OCI-LY7 (cell line): ENCODE measurements at regions not wholly inside any gene's neighbourhood (a gene's known extent, or its start where the extent isn't known, plus 50 kb on each side); places are given as distances from the start of the nearest gene placed in this dataset.

Source experiments
- BruUV-seq: library from RNA; stranded (reverse); fragments of 400-500 nt; replicated peaks from 2 replicates; lab custom pipeline; 2021; lab: Mats Ljungman, UMichigan
- CTCF ChIA-PET: fragments of 300-600 bp; sonication (Branson Sonifier 250); formaldehyde crosslinking; loops from one replicate; lab custom pipeline; 2022; ENCODE audit warnings: antibody characterized with exemption; ENCODE audit not compliant: unreplicated experiment; lab: Charles Lee
- POLR2A ChIA-PET: fragments of 300-600 bp; sonication (Branson Sonifier 250); formaldehyde crosslinking; loops from one replicate; lab custom pipeline; 2022; ENCODE audit warnings: antibody characterized with exemption; lab: Charles Lee
- DNase-seq: peaks from one replicate; pipeline ENCODE4 v3.0.0-alpha.2; 2015; ENCODE audit warnings: low spot score
- H2AFZ ChIP-seq: fragments of 200-600 bp; sonication (generic), shearing (Covaris generic); 2 replicates; pipeline ENCODE4 v1.6.1; 2014; ENCODE audit warnings: mild to moderate bottlenecking, antibody characterized with exemption, low read length, moderate library complexity
- H3K27ac ChIP-seq: fragments of 200-600 bp; sonication (generic); 2 replicates; pipeline ENCODE4 v1.5.1; 2014; ENCODE audit warnings: mixed run types, low read depth, mild to moderate bottlenecking, moderate library complexity, low read length, inconsistent platforms; ENCODE audit not compliant: poor library complexity, severe bottlenecking
- H3K36me3 ChIP-seq: fragments of 200-600 bp; sonication (generic); 2 replicates; pipeline ENCODE4 v1.6.1; 2014; ENCODE audit warnings: mild to moderate bottlenecking, antibody characterized with exemption, low read length, moderate library complexity, mixed read lengths; ENCODE audit not compliant: insufficient read depth
- H3K4me1 ChIP-seq: fragments of 200-600 bp; sonication (generic); 2 replicates; pipeline ENCODE4 v1.5.1; 2014; ENCODE audit warnings: mild to moderate bottlenecking, low read length; ENCODE audit not compliant: insufficient read depth, poor library complexity, severe bottlenecking
- H3K4me2 ChIP-seq: fragments of 200-600 bp; sonication (generic); 2 replicates; pipeline ENCODE4 v1.6.1; 2014; ENCODE audit warnings: mild to moderate bottlenecking, low read length
- H3K4me3 ChIP-seq: fragments of 200-600 bp; sonication (generic); 2 replicates; pipeline ENCODE4 v1.5.1; 2014; ENCODE audit warnings: mild to moderate bottlenecking, low read depth, low read length; ENCODE audit not compliant: poor library complexity, severe bottlenecking
- H3K79me2 ChIP-seq: fragments of 200-600 bp; sonication (generic); 2 replicates; pipeline ENCODE4 v1.6.1; 2016; ENCODE audit warnings: low read depth, mild to moderate bottlenecking, low read length, moderate library complexity, mixed read lengths; ENCODE audit not compliant: insufficient read depth
- H3K9me2 ChIP-seq: fragments of 200-600 bp; sonication (generic); 2 replicates; pipeline ENCODE4 v1.6.1; 2016; ENCODE audit warnings: mild to moderate bottlenecking, low read length, mixed read lengths; ENCODE audit not compliant: insufficient read depth
- H3K9me3 ChIP-seq: fragments of 200-600 bp; sonication (generic); 2 replicates; pipeline ENCODE4 v1.6.1; 2014; ENCODE audit warnings: mild to moderate bottlenecking, mixed run types, low read length, mixed read lengths
- H4K20me1 ChIP-seq: fragments of 200-600 bp; sonication (generic); 2 replicates; pipeline ENCODE4 v1.6.1; 2014; ENCODE audit warnings: mild to moderate bottlenecking, antibody characterized with exemption, low read length, moderate library complexity, mixed read lengths; ENCODE audit not compliant: insufficient read depth
- CTCF ChIP-seq: fragments of 200-600 bp; sonication (generic); conservative IDR thresholded peaks from 2 replicates; pipeline ENCODE4 v1.5.1; 2014; ENCODE audit warnings: mild to moderate bottlenecking, antibody characterized with exemption, low read length, moderate library complexity, mixed read lengths
- EZH2phosphoT487 ChIP-seq: fragments of 200-600 bp; sonication (generic); IDR thresholded peaks from 2 replicates; pipeline ENCODE4 v1.6.1; 2018; ENCODE audit warnings: low read depth, borderline replicate concordance, mild to moderate bottlenecking, mixed run types, antibody characterized with exemption, low read length, moderate library complexity, mixed read lengths
- intact Hi-C: fragments of 100-400 bp; cut with micrococcal nuclease; formaldehyde crosslinking; loops from one replicate; pipeline ENCODE4 v1.10.0; 2022; ENCODE audit not compliant: unreplicated experiment

DNA sequence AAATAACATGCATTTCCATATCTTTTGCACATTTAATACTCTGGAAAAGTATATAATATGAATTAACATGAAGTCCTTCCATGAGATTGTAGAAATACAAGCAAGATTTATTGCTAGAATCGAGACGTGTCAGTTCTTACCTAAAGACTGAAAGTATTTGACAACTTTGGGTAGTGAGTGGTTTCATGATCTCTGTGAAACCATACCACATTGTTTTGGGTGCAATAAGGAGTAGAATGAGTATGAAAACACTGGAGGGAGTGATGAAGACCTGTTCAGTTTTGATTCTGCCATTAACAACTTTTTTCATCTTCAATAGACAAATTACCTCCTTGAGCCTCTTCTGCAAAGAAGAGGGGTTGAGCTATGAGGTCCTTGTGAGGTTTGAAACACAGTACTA is 133.7 kb downstream of the NUDT12 start:
- ChIA-PET CTCF (no interaction called here), POLR2A (no interaction called here)
- no peak overlapping the region for H3K4me3 ChIP-seq
- no peaks in the 10 kb centered on the region for H3K79me2 ChIP-seq
- no peak for TF ChIP-seq CTCF
- no peak for TF ChIP-seq EZH2phosphoT487
- no peaks in the 10 kb centered on the region for H3K36me3 ChIP-seq
- intact Hi-C loops: no loop called here
- H3K27ac ChIP-seq: no peak overlapping the region
- H4K20me1 ChIP-seq: no peaks in the 10 kb centered on the region
- no peak overlapping the region for H3K4me2 ChIP-seq
- H3K9me2 ChIP-seq: no peaks in the 10 kb centered on the region
- no peaks in the 10 kb centered on the region for H3K4me1 ChIP-seq
- H3K9me3 ChIP-seq: no peaks in the 10 kb centered on the region
- no TSS peak for BruUV-seq
- DNase-seq: no peak
- H2AFZ ChIP-seq: no peak overlapping the region

- Histone ChIP-seq H3K4me1 (no peaks in the 10 kb centered on the region), H2AFZ (no peak overlapping the region), H4K20me1 (no peaks in the 10 kb centered on the region), H3K79me2 (no peaks in the 10 kb centered on the region), H3K9me2 (no peaks in the 10 kb centered on the region), H3K9me3 (no peaks in the 10 kb centered on the region), H3K36me3 (no peaks in the 10 kb centered on the region), H3K4me2 (no peak overlapping the region), H3K4me3 (no peak overlapping the region), H3K27ac (no peak overlapping the region)
- intact Hi-C loops: no loop called here
- BruUV-seq: no TSS peak
- POLR2A ChIA-PET: no interaction called here
- CTCF ChIA-PET: no interaction called here
- no peak for DNase-seq
- TF ChIP-seq EZH2phosphoT487 (no peak), CTCF (no peak)
Observed at GRCh38 chr5:103428411-103428871, 134.1 kb downstream of the NUDT12 start.

DNA sequence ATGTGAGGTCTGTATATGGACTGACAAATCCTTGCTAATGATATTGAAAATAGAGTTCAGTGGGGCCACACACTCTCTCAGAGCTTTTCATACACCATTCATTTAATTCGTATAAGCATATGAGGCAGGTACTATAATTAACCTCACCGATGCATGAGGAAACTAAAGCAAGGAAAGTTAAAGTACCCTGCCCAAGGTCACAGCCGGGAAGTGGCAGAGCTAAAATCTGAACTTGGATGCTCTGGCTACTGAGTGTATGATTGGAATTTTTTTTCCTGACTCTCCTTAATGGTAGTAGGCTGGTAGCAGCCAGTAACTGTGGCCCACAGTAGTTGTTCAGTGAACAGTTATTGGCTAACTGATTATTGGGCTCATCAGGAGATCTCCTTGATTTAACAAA is 135.3 kb downstream of the NUDT12 start:
- Histone ChIP-seq H3K9me3 (no peaks in the 10 kb centered on the region), H3K4me3 (no peak overlapping the region), H3K79me2 (no peaks in the 10 kb centered on the region), H4K20me1 (no peaks in the 10 kb centered on the region), H3K27ac (no peak overlapping the region), H3K4me2 (no peak overlapping the region), H3K9me2 (no peaks in the 10 kb centered on the region), H3K4me1 (no peaks in the 10 kb centered on the region), H2AFZ (no peak overlapping the region), H3K36me3 (no peaks in the 10 kb centered on the region)
- BruUV-seq: no TSS peak
- TF ChIP-seq EZH2phosphoT487 (no peak), CTCF (no peak)
- ChIA-PET CTCF (no interaction called here), POLR2A (no interaction called here)
- no peak for DNase-seq
- intact Hi-C loops: no loop called here
